GM23338 (cell line): ENCODE measurements at regions not wholly inside any gene's neighbourhood (a gene's known extent, or its start where the extent isn't known, plus 50 kb on each side); places are given as distances from the start of the nearest gene placed in this dataset.

Source experiments
- ATAC-seq: fragments of 200-7000 bp; cut with Tn5 transposase; 3 replicates; pipeline ENCODE4 v1.9.1; 2020
- DNase-seq: peaks from one replicate; pipeline ENCODE4 v3.0.0-alpha.2; 2015; ENCODE audit warnings: low spot score
- H2AFZ ChIP-seq: fragments of 200-600 bp; sonication (generic); 2 replicates; pipeline ENCODE4 v1.8.0; 2016; ENCODE audit warnings: antibody characterized with exemption, mild to moderate bottlenecking, moderate library complexity
- H3F3A ChIP-seq: fragments of 200-600 bp; sonication (generic); replicated peaks from 2 replicates; pipeline ENCODE4 v1.8.0; 2017; ENCODE audit warnings: antibody characterized with exemption, mixed run types, low read depth
- H3K27ac ChIP-seq: fragments of 200-600 bp; sonication (generic); 2 replicates; pipeline ENCODE4 v1.6.1; 2016; ENCODE audit warnings: low read depth
- H3K27me3 ChIP-seq: fragments of 200-600 bp; sonication (generic); 2 replicates; pipeline ENCODE4 v1.8.0; 2016; ENCODE audit warnings: mild to moderate bottlenecking, mixed run types, moderate library complexity; ENCODE audit not compliant: insufficient read depth
- H3K36me3 ChIP-seq: fragments of 200-600 bp; sonication (generic); 2 replicates; pipeline ENCODE4 v1.8.0; 2016; ENCODE audit warnings: mild to moderate bottlenecking; ENCODE audit not compliant: insufficient read depth
- H3K4me1 ChIP-seq: fragments of 200-600 bp; sonication (generic); 2 replicates; pipeline ENCODE4 v1.8.0; 2016; ENCODE audit warnings: mild to moderate bottlenecking, moderate library complexity; ENCODE audit not compliant: insufficient read depth
- H3K4me2 ChIP-seq: fragments of 200-600 bp; sonication (generic); 2 replicates; pipeline ENCODE4 v1.7.1; 2017; ENCODE audit warnings: mixed run types
- H3K4me3 ChIP-seq: fragments of 200-600 bp; sonication (generic); 2 replicates; pipeline ENCODE4 v1.6.1; 2016; ENCODE audit warnings: mixed run types
- H3K79me2 ChIP-seq: fragments of 200-600 bp; sonication (generic); replicated peaks from 2 replicates; pipeline ENCODE4 v1.8.0; 2017; ENCODE audit warnings: mild to moderate bottlenecking; ENCODE audit not compliant: insufficient read depth
- H3K9me2 ChIP-seq: fragments of 200-600 bp; sonication (generic); 2 replicates; pipeline ENCODE4 v1.8.0; 2017; ENCODE audit not compliant: insufficient read depth
- H4K20me1 ChIP-seq: fragments of 200-600 bp; sonication (generic); replicated peaks from 2 replicates; pipeline ENCODE4 v1.8.0; 2017; ENCODE audit warnings: mild to moderate bottlenecking; ENCODE audit not compliant: insufficient read depth
- H3K27ac Mint-ChIP-seq: 2 replicates; pipeline ENCODE4 v1.8.0; 2020; ENCODE audit warnings: inconsistent platforms, mild to moderate bottlenecking, moderate library complexity, mixed read lengths
- H3K27me3 Mint-ChIP-seq: 3 replicates; pipeline ENCODE4 v1.8.0; 2022; ENCODE audit warnings: low read depth, mild to moderate bottlenecking, moderate library complexity, mixed read lengths, inconsistent platforms; ENCODE audit not compliant: insufficient read depth, poor library complexity
- H3K36me3 Mint-ChIP-seq: 3 replicates; pipeline ENCODE4 v1.8.0; 2021; ENCODE audit warnings: low read depth, mild to moderate bottlenecking, inconsistent platforms, moderate library complexity, mixed read lengths
- H3K4me1 Mint-ChIP-seq: 3 replicates; pipeline ENCODE4 v1.8.0; 2020; ENCODE audit warnings: mild to moderate bottlenecking, inconsistent platforms, mixed read lengths
- H3K4me3 Mint-ChIP-seq: 3 replicates; pipeline ENCODE4 v1.8.0; 2021; ENCODE audit warnings: moderate library complexity, mild to moderate bottlenecking, inconsistent platforms, mixed read lengths
- H3K9me3 Mint-ChIP-seq: 3 replicates; pipeline ENCODE4 v1.8.0; 2020; ENCODE audit warnings: moderate library complexity, mild to moderate bottlenecking, inconsistent platforms, mixed read lengths
- CREB1 ChIP-seq: fragments of 250-450 bp; sonication (Bioruptor Pico); IDR thresholded peaks from 2 replicates; pipeline ENCODE4 v1.5.0; 2020; ENCODE audit warnings: low read depth, mild to moderate bottlenecking, moderate library complexity
- EZH2 ChIP-seq: fragments of 200-600 bp; sonication (generic); IDR thresholded peaks from one replicate; pipeline ENCODE4 v1.8.0; 2017; ENCODE audit warnings: antibody characterized with exemption, mild to moderate bottlenecking, low read depth; ENCODE audit not compliant: unreplicated experiment
- EZH2phosphoT487 ChIP-seq: fragments of 200-600 bp; sonication (generic); IDR thresholded peaks from one replicate; pipeline ENCODE4 v1.8.1; 2018; ENCODE audit warnings: antibody characterized with exemption; ENCODE audit not compliant: unreplicated experiment
- JUNB ChIP-seq: IDR thresholded peaks from one replicate; pipeline ENCODE4 v1.6.1; 2016; ENCODE audit warnings: antibody characterized with exemption; ENCODE audit not compliant: unreplicated experiment
- NANOG ChIP-seq: IDR thresholded peaks from 2 replicates; pipeline ENCODE4 v1.6.1; 2016; ENCODE audit warnings: antibody characterized with exemption, borderline replicate concordance
- POLR2AphosphoS5 ChIP-seq: IDR thresholded peaks from 2 replicates; pipeline ENCODE4 v1.6.1; 2016; ENCODE audit warnings: antibody characterized with exemption, low read depth
- STAT1 ChIP-seq: IDR thresholded peaks from one replicate; pipeline ENCODE4 v1.6.1; 2016; ENCODE audit warnings: antibody characterized with exemption; ENCODE audit not compliant: unreplicated experiment
- ZNF114 ChIP-seq: fragments of 250-450 bp; sonication (Bioruptor Pico); IDR thresholded peaks from 2 replicates; pipeline ENCODE4 v1.5.0; 2020; ENCODE audit warnings: mild to moderate bottlenecking, moderate library complexity
- ZNF331 ChIP-seq: fragments of 250-450 bp; sonication (Bioruptor Pico); IDR thresholded peaks from 2 replicates; pipeline ENCODE4 v1.5.0; 2020; ENCODE audit warnings: low read depth, mild to moderate bottlenecking, moderate library complexity
- TF ChIP-seq, protein P1 (sequence below): IDR thresholded peaks from one replicate; pipeline ENCODE4 v1.6.1; 2018; ENCODE audit warnings: antibody characterized with exemption; ENCODE audit not compliant: unreplicated experiment
- TF ChIP-seq, protein P2 (sequence below): fragments of 250-450 bp; sonication (Bioruptor Pico); IDR thresholded peaks from 2 replicates; pipeline ENCODE4 v1.5.0; 2020; ENCODE audit warnings: mild to moderate bottlenecking, moderate library complexity
- TF ChIP-seq, protein P3 (sequence below): IDR thresholded peaks from 2 replicates; pipeline ENCODE4 v1.6.1; 2016; ENCODE audit warnings: antibody characterized with exemption
- TF ChIP-seq, protein P4 (sequence below), 2 experiments: fragments of 200-600 bp in 1 of 2; sonication (generic) in 1 of 2; conservative IDR thresholded peaks; 2 replicates each; pipeline versions ENCODE4 v1.5.1 to v1.6.1; 2016 to 2017; ENCODE audit warnings: antibody characterized with exemption in 2 of 2, low read depth in 2 of 2, mild to moderate bottlenecking in 2 of 2, moderate library complexity in 1 of 2

DNA sequence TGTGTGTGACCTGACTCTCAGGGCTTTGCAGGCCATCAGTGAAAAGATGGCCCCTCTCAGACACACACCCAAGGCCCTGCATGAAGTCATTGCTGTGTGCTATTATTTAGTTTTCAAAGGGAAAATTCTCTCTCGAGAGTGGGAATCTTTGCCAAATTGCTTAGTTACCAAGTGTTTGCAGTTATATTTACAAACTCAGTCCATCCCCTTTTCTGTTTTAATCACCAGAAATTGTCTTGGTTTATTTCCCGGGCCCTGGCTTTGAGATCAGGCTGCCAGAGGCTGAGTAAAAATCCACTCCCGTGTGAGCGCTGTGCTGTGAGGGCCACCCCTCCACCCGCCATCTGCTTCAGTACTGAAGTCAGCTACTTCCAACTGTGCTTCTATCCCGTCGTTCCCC is 163.1 kb downstream of the SOD2 start:
- ATAC-seq (no peak), DNase-seq (no peak)
- Histone ChIP-seq H3K27ac (no peak overlapping the region), H3K4me1 (no peaks in the 10 kb centered on the region), H2AFZ (no peak overlapping the region), H3K4me2 (no peak overlapping the region), H3K4me3 (no peak overlapping the region), H3K79me2 (no peaks in the 10 kb centered on the region), H4K20me1 (no peaks in the 10 kb centered on the region), H3K36me3 (no peaks in the 10 kb centered on the region), H3K27me3 (no peaks in the 10 kb centered on the region), H3F3A (no peaks in the 10 kb centered on the region), H3K9me2 (no peaks in the 10 kb centered on the region)
- H3K4me1 Mint-ChIP-seq: no peaks in the 10 kb centered on the region
- peaks cover 6% of the 10 kb centered on the region for H3K27me3 Mint-ChIP-seq
- H3K9me3 Mint-ChIP-seq: no peaks in the 10 kb centered on the region
- no peaks in the 10 kb centered on the region for H3K36me3 Mint-ChIP-seq
- no peak overlapping the region for H3K4me3 Mint-ChIP-seq
- TF ChIP-seq POLR2AphosphoS5 (no peak), ZNF114 (CRISPR knock-in tag) (no peak), CREB1 (CRISPR knock-in tag) (no peak), EZH2phosphoT487 (no peak), JUNB (no peak), ZNF331 (no peak), EZH2 (no peak), NANOG (no peak), STAT1 (no peak)
- TF ChIP-seq, protein P1, sequence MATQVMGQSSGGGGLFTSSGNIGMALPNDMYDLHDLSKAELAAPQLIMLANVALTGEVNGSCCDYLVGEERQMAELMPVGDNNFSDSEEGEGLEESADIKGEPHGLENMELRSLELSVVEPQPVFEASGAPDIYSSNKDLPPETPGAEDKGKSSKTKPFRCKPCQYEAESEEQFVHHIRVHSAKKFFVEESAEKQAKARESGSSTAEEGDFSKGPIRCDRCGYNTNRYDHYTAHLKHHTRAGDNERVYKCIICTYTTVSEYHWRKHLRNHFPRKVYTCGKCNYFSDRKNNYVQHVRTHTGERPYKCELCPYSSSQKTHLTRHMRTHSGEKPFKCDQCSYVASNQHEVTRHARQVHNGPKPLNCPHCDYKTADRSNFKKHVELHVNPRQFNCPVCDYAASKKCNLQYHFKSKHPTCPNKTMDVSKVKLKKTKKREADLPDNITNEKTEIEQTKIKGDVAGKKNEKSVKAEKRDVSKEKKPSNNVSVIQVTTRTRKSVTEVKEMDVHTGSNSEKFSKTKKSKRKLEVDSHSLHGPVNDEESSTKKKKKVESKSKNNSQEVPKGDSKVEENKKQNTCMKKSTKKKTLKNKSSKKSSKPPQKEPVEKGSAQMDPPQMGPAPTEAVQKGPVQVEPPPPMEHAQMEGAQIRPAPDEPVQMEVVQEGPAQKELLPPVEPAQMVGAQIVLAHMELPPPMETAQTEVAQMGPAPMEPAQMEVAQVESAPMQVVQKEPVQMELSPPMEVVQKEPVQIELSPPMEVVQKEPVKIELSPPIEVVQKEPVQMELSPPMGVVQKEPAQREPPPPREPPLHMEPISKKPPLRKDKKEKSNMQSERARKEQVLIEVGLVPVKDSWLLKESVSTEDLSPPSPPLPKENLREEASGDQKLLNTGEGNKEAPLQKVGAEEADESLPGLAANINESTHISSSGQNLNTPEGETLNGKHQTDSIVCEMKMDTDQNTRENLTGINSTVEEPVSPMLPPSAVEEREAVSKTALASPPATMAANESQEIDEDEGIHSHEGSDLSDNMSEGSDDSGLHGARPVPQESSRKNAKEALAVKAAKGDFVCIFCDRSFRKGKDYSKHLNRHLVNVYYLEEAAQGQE: no peak
- TF ChIP-seq, protein P2, sequence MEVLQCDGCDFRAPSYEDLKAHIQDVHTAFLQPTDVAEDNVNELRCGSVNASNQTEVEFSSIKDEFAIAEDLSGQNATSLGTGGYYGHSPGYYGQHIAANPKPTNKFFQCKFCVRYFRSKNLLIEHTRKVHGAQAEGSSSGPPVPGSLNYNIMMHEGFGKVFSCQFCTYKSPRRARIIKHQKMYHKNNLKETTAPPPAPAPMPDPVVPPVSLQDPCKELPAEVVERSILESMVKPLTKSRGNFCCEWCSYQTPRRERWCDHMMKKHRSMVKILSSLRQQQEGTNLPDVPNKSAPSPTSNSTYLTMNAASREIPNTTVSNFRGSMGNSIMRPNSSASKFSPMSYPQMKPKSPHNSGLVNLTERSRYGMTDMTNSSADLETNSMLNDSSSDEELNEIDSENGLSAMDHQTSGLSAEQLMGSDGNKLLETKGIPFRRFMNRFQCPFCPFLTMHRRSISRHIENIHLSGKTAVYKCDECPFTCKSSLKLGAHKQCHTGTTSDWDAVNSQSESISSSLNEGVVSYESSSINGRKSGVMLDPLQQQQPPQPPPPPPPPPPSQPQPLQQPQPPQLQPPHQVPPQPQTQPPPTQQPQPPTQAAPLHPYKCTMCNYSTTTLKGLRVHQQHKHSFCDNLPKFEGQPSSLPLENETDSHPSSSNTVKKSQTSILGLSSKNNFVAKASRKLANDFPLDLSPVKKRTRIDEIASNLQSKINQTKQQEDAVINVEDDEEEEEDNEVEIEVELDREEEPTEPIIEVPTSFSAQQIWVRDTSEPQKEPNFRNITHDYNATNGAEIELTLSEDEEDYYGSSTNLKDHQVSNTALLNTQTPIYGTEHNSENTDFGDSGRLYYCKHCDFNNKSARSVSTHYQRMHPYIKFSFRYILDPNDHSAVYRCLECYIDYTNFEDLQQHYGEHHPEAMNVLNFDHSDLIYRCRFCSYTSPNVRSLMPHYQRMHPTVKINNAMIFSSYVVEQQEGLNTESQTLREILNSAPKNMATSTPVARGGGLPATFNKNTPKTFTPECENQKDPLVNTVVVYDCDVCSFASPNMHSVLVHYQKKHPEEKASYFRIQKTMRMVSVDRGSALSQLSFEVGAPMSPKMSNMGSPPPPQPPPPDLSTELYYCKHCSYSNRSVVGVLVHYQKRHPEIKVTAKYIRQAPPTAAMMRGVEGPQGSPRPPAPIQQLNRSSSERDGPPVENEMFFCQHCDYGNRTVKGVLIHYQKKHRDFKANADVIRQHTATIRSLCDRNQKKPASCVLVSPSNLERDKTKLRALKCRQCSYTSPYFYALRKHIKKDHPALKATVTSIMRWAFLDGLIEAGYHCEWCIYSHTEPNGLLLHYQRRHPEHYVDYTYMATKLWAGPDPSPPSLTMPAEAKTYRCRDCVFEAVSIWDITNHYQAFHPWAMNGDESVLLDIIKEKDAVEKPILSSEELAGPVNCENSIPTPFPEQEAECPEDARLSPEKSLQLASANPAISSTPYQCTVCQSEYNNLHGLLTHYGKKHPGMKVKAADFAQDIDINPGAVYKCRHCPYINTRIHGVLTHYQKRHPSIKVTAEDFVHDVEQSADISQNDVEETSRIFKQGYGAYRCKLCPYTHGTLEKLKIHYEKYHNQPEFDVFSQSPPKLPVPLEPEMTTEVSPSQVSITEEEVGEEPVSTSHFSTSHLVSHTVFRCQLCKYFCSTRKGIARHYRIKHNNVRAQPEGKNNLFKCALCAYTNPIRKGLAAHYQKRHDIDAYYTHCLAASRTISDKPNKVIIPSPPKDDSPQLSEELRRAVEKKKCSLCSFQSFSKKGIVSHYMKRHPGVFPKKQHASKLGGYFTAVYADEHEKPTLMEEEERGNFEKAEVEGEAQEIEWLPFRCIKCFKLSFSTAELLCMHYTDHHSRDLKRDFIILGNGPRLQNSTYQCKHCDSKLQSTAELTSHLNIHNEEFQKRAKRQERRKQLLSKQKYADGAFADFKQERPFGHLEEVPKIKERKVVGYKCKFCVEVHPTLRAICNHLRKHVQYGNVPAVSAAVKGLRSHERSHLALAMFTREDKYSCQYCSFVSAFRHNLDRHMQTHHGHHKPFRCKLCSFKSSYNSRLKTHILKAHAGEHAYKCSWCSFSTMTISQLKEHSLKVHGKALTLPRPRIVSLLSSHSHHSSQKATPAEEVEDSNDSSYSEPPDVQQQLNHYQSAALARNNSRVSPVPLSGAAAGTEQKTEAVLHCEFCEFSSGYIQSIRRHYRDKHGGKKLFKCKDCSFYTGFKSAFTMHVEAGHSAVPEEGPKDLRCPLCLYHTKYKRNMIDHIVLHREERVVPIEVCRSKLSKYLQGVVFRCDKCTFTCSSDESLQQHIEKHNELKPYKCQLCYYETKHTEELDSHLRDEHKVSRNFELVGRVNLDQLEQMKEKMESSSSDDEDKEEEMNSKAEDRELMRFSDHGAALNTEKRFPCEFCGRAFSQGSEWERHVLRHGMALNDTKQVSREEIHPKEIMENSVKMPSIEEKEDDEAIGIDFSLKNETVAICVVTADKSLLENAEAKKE (CRISPR knock-in tag): no peak
- TF ChIP-seq, protein P3, sequence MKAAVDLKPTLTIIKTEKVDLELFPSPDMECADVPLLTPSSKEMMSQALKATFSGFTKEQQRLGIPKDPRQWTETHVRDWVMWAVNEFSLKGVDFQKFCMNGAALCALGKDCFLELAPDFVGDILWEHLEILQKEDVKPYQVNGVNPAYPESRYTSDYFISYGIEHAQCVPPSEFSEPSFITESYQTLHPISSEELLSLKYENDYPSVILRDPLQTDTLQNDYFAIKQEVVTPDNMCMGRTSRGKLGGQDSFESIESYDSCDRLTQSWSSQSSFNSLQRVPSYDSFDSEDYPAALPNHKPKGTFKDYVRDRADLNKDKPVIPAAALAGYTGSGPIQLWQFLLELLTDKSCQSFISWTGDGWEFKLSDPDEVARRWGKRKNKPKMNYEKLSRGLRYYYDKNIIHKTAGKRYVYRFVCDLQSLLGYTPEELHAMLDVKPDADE: no peak
- TF ChIP-seq, protein P4, sequence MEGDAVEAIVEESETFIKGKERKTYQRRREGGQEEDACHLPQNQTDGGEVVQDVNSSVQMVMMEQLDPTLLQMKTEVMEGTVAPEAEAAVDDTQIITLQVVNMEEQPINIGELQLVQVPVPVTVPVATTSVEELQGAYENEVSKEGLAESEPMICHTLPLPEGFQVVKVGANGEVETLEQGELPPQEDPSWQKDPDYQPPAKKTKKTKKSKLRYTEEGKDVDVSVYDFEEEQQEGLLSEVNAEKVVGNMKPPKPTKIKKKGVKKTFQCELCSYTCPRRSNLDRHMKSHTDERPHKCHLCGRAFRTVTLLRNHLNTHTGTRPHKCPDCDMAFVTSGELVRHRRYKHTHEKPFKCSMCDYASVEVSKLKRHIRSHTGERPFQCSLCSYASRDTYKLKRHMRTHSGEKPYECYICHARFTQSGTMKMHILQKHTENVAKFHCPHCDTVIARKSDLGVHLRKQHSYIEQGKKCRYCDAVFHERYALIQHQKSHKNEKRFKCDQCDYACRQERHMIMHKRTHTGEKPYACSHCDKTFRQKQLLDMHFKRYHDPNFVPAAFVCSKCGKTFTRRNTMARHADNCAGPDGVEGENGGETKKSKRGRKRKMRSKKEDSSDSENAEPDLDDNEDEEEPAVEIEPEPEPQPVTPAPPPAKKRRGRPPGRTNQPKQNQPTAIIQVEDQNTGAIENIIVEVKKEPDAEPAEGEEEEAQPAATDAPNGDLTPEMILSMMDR (conservative IDR thresholded peaks at IDR 0.05; ENCODE audit: low read depth in 2 of 2): no peak
- H3K27ac Mint-ChIP-seq: no peak overlapping the region
